Neural progenitor cell (in vitro differentiated cells): ENCODE measurements at regions not wholly inside any gene's neighbourhood (a gene's known extent, or its start where the extent isn't known, plus 50 kb on each side); places are given as distances from the start of the nearest gene placed in this dataset.

Source experiments
- DNase-seq: peaks from one replicate; pipeline ENCODE4 v3.0.0-alpha.2; 2016; ENCODE audit warnings: low spot score
- H2AFZ ChIP-seq: fragments of 200-600 bp; sonication (generic); replicated peaks from 2 replicates; pipeline ENCODE4 v1.6.1; 2016; ENCODE audit warnings: antibody characterized with exemption
- H3F3A ChIP-seq: fragments of 200-600 bp; sonication (generic); 2 replicates; pipeline ENCODE4 v1.6.1; 2016; ENCODE audit warnings: antibody characterized with exemption, low read depth
- H3K27ac ChIP-seq: fragments of 200-600 bp; sonication (generic); 2 replicates; pipeline ENCODE4 v1.5.1; 2016; ENCODE audit warnings: mild to moderate bottlenecking
- H3K27me3 ChIP-seq: fragments of 200-600 bp; sonication (generic); 2 replicates; pipeline ENCODE4 v1.6.1; 2016; ENCODE audit warnings: mild to moderate bottlenecking, moderate library complexity
- H3K36me3 ChIP-seq: fragments of 200-600 bp; sonication (generic); 2 replicates; pipeline ENCODE4 v1.5.1; 2016
- H3K4me1 ChIP-seq: fragments of 200-600 bp; sonication (generic); 2 replicates; pipeline ENCODE4 v1.6.1; 2016; ENCODE audit warnings: mixed run types
- H3K4me2 ChIP-seq: fragments of 200-600 bp; sonication (generic); 2 replicates; pipeline ENCODE4 v1.6.1; 2016
- H3K4me3 ChIP-seq: fragments of 200-600 bp; sonication (generic); 2 replicates; pipeline ENCODE4 v1.5.1; 2016
- H3K79me2 ChIP-seq: fragments of 200-600 bp; sonication (generic); 2 replicates; pipeline ENCODE4 v1.6.1; 2016; ENCODE audit warnings: low read depth
- H3K9ac ChIP-seq: fragments of 200-600 bp; sonication (generic); 2 replicates; pipeline ENCODE4 v1.6.1; 2016
- H3K9me3 ChIP-seq: fragments of 200-600 bp; sonication (generic); 2 replicates; pipeline ENCODE4 v1.5.1; 2016; ENCODE audit warnings: low read depth
- H4K20me1 ChIP-seq: fragments of 200-600 bp; sonication (generic); 2 replicates; pipeline ENCODE4 v1.6.1; 2016; ENCODE audit warnings: low read depth
- H3K27ac Mint-ChIP-seq: 3 replicates; pipeline ENCODE4 v1.8.0; 2021; ENCODE audit warnings: mixed read lengths
- H3K27me3 Mint-ChIP-seq: 2 replicates; pipeline ENCODE4 v1.8.0; 2022; ENCODE audit warnings: low read depth, mild to moderate bottlenecking, inconsistent platforms, moderate library complexity, mixed read lengths; ENCODE audit not compliant: insufficient read depth
- H3K36me3 Mint-ChIP-seq: 3 replicates; pipeline ENCODE4 v1.8.0; 2021; ENCODE audit warnings: mixed read lengths
- H3K4me1 Mint-ChIP-seq: 3 replicates; pipeline ENCODE4 v1.8.0; 2021; ENCODE audit warnings: mixed read lengths
- H3K4me3 Mint-ChIP-seq: 3 replicates; pipeline ENCODE4 v1.8.0; 2021; ENCODE audit warnings: mild to moderate bottlenecking, moderate library complexity, mixed read lengths
- H3K9me3 Mint-ChIP-seq: 3 replicates; pipeline ENCODE4 v1.8.0; 2020; ENCODE audit warnings: mixed read lengths
- EZH2 ChIP-seq: fragments of 200-600 bp; sonication (generic); IDR thresholded peaks from 2 replicates; pipeline ENCODE4 v1.6.1; 2017; ENCODE audit warnings: antibody characterized with exemption, mild to moderate bottlenecking, moderate library complexity
- EZH2phosphoT487 ChIP-seq: fragments of 200-600 bp; sonication (generic); IDR thresholded peaks from 2 replicates; pipeline ENCODE4 v1.6.1; 2017; ENCODE audit warnings: antibody characterized with exemption
- TF ChIP-seq, protein P1 (sequence below): fragments of 200-600 bp; sonication (generic); IDR thresholded peaks from 2 replicates; pipeline ENCODE4 v1.5.1; 2017; ENCODE audit warnings: antibody characterized with exemption, mild to moderate bottlenecking

DNA sequence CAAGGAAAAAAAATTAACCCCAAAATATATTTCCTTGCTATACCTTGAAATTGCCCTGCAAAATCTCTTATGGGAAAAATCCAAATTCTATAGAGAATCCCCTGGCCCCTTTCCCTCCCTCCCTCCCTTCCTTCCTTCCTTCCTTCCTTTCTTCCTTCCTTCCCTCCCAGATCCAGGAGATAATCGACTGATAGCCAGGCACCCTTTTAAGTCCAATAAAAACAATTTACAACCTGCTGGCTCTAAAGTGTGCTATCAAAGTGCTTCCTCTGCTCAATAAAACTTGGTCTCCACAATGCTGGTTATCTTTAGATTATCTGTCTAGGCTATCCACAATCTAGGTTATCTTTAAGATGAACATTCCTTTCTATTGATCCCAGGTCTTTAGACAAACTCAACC is 83.1 kb upstream of the TUBA3C start:
- H3K4me1 Mint-ChIP-seq, result no peaks in the 10 kb centered on the region
- no peak for TF ChIP-seq EZH2phosphoT487
- TF ChIP-seq, protein P1, sequence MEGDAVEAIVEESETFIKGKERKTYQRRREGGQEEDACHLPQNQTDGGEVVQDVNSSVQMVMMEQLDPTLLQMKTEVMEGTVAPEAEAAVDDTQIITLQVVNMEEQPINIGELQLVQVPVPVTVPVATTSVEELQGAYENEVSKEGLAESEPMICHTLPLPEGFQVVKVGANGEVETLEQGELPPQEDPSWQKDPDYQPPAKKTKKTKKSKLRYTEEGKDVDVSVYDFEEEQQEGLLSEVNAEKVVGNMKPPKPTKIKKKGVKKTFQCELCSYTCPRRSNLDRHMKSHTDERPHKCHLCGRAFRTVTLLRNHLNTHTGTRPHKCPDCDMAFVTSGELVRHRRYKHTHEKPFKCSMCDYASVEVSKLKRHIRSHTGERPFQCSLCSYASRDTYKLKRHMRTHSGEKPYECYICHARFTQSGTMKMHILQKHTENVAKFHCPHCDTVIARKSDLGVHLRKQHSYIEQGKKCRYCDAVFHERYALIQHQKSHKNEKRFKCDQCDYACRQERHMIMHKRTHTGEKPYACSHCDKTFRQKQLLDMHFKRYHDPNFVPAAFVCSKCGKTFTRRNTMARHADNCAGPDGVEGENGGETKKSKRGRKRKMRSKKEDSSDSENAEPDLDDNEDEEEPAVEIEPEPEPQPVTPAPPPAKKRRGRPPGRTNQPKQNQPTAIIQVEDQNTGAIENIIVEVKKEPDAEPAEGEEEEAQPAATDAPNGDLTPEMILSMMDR, result no peak
- no peak for TF ChIP-seq EZH2
- H3K27me3 Mint-ChIP-seq, result no peaks in the 10 kb centered on the region
- H3K27me3 ChIP-seq, result no peaks in the 10 kb centered on the region
- H3K9ac ChIP-seq, result no peak overlapping the region
- no peaks in the 10 kb centered on the region for H3K4me1 ChIP-seq
- peaks cover 45% of the 10 kb centered on the region for H3K9me3 ChIP-seq
- no peak overlapping the region for H3K4me3 ChIP-seq
- no peak overlapping the region for H3K27ac Mint-ChIP-seq
- no peak overlapping the region for H3K4me3 Mint-ChIP-seq
- peaks cover 36% of the 10 kb centered on the region for H3K9me3 Mint-ChIP-seq
- H3K79me2 ChIP-seq, result no peaks in the 10 kb centered on the region
- no peak overlapping the region for H3K27ac ChIP-seq
- no peak overlapping the region for H2AFZ ChIP-seq
- no peaks in the 10 kb centered on the region for H3K36me3 Mint-ChIP-seq
- no peaks in the 10 kb centered on the region for H3K36me3 ChIP-seq
- no peaks in the 10 kb centered on the region for H3F3A ChIP-seq
- DNase-seq, result no peak
- H4K20me1 ChIP-seq, result no peaks in the 10 kb centered on the region
- H3K4me2 ChIP-seq, result no peak overlapping the region

DNA sequence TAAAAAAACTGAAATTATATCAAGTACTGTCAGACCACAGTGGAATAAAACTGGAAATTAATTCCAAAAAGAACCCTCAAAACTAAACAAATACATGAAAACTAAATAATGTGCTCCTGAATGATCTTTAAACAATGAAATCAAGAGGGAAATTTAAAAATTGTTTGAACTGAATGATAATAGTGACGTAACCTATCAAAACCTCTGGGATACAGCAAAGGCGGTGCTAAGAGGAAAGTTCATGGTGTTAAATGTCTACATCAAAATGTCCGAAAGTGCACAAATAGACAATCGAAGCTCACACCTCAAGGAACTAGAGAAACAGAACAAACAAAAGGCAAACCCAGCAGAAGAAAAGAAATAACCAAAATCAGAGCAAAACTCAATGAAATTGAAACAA is 70.8 kb upstream of the TUBA3C start:
- no peak overlapping the region for H3K4me3 ChIP-seq
- H2AFZ ChIP-seq, result no peak overlapping the region
- Mint-ChIP-seq H3K27ac (no peak overlapping the region), H3K4me1 (no peaks in the 10 kb centered on the region), H3K4me3 (no peak overlapping the region), H3K27me3 (no peaks in the 10 kb centered on the region), H3K9me3 (peaks cover 49% of the 10 kb centered on the region), H3K36me3 (no peaks in the 10 kb centered on the region)
- H3K4me1 ChIP-seq, result no peaks in the 10 kb centered on the region
- TF ChIP-seq EZH2phosphoT487 (no peak), EZH2 (no peak)
- TF ChIP-seq, protein P1, result no peak
- H3F3A ChIP-seq, result no peaks in the 10 kb centered on the region
- H3K27ac ChIP-seq, result no peak overlapping the region
- H3K9me3 ChIP-seq, result peaks cover 49% of the 10 kb centered on the region
- H3K79me2 ChIP-seq, result no peaks in the 10 kb centered on the region
- no peaks in the 10 kb centered on the region for H3K36me3 ChIP-seq
- H3K4me2 ChIP-seq, result no peak overlapping the region
- no peak for DNase-seq
- H3K27me3 ChIP-seq, result no peaks in the 10 kb centered on the region
- H4K20me1 ChIP-seq, result no peaks in the 10 kb centered on the region
- no peak overlapping the region for H3K9ac ChIP-seq

DNA sequence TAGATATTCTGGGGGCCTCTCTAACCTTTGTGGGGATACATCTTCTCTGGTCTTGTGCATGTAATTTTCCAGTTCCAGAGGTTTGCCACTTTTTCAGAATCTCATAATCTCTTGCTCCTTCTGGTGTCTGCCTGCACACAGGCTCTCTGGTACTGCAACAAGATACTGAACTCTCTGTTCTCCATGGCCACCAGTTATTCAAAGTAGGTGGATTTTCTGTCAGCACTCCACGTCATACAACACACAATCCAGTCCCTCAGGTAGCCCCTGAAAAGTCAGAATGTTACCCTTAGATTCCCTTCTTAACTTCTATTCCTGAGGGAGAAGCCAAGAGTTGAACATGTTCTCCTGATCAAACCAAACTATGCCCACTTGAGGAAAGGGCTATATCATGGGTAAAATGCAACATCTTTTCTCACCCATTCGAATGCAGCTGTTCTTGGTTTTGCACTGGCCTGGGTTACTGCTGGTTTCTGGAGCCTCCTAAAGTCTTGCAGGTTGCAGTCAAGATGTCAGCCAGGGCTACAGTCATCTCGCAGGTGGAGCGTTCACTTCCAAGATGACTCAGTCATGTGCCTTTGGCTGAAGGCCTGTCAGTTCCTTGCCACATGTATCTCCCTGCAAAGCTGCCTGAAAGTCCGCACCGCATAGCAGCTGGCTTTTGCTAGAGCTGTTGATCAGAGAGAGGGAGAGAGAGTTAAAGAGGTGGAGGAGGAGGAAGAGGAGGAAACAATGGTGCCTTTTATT is 57.7 kb upstream of the TUBA3C start:
- H3K4me3 ChIP-seq, result no peak overlapping the region
- H3K9ac ChIP-seq, result no peak overlapping the region
- no peak overlapping the region for H3K4me3 Mint-ChIP-seq
- no peak overlapping the region for H2AFZ ChIP-seq
- H3K4me1 Mint-ChIP-seq, result no peaks in the 10 kb centered on the region
- H3K4me2 ChIP-seq, result no peak overlapping the region
- H3F3A ChIP-seq, result no peaks in the 10 kb centered on the region
- H3K79me2 ChIP-seq, result no peaks in the 10 kb centered on the region
- H3K27me3 Mint-ChIP-seq, result peaks cover 5% of the 10 kb centered on the region
- H4K20me1 ChIP-seq, result no peaks in the 10 kb centered on the region
- no peaks in the 10 kb centered on the region for H3K4me1 ChIP-seq
- peaks cover 3% of the 10 kb centered on the region for H3K36me3 ChIP-seq
- peaks cover 33% of the 10 kb centered on the region for H3K9me3 ChIP-seq
- TF ChIP-seq EZH2phosphoT487 (no peak), EZH2 (no peak)
- TF ChIP-seq, protein P1, result no peak
- H3K9me3 Mint-ChIP-seq, result peaks cover 69% of the 10 kb centered on the region
- DNase-seq, result no peak
- no peaks in the 10 kb centered on the region for H3K36me3 Mint-ChIP-seq
- H3K27ac Mint-ChIP-seq, result no peak overlapping the region
- H3K27me3 ChIP-seq, result no peaks in the 10 kb centered on the region
- H3K27ac ChIP-seq, result no peak overlapping the region
